ENCODE measurements at regions not wholly inside any gene's neighbourhood (a gene's known extent, or its start where the extent isn't known, plus 50 kb on each side); places are given as distances from the start of the nearest gene placed in this dataset.

GRCh38 chr4:17058916-17059741 is 160.7 kb upstream of the LDB2 start:
- no peak for TF ChIP-seq CTCF (IDR thresholded peaks at IDR 0.05)

- TF ChIP-seq CTCF (IDR thresholded peaks at IDR 0.05): no peak
These were observed 160.1 kb upstream of the LDB2 start for GRCh38 chr4:17058536-17058915.

- TF ChIP-seq CTCF (IDR thresholded peaks at IDR 0.05): no peak
These were observed 158.6 kb upstream of the LDB2 start for GRCh38 chr4:17057035-17057434.

GRCh38 chr4:17055788-17056187 is 157.3 kb upstream of the LDB2 start:
- no peak for TF ChIP-seq CTCF (IDR thresholded peaks at IDR 0.05)

- TF ChIP-seq CTCF (IDR thresholded peaks at IDR 0.05): no peak
These were observed 147.4 kb upstream of the LDB2 start for GRCh38 chr4:17045866-17046265.

- no peak for TF ChIP-seq CTCF (IDR thresholded peaks at IDR 0.05)
These were observed 140.2 kb upstream of the LDB2 start for GRCh38 chr4:17038510-17039176.

- no peak for TF ChIP-seq CTCF (IDR thresholded peaks at IDR 0.05)
These were observed 135.3 kb upstream of the LDB2 start for GRCh38 chr4:17033768-17034181.
